Activated CD8-positive, alpha-beta memory T cell treated with anti-CD3 and anti-CD28 coated beads, Interleukin-2, amount 50 U/mL, for 1 hour (primary cell): ENCODE measurements at regions not wholly inside any gene's neighbourhood (a gene's known extent, or its start where the extent isn't known, plus 50 kb on each side); places are given as distances from the start of the nearest gene placed in this dataset.

ENCODE experiments used
- DNase-seq: peaks from one replicate; pipeline ENCODE4 v3.0.0-alpha.2; 2020; ENCODE audit errors: extremely low read depth

DNA sequence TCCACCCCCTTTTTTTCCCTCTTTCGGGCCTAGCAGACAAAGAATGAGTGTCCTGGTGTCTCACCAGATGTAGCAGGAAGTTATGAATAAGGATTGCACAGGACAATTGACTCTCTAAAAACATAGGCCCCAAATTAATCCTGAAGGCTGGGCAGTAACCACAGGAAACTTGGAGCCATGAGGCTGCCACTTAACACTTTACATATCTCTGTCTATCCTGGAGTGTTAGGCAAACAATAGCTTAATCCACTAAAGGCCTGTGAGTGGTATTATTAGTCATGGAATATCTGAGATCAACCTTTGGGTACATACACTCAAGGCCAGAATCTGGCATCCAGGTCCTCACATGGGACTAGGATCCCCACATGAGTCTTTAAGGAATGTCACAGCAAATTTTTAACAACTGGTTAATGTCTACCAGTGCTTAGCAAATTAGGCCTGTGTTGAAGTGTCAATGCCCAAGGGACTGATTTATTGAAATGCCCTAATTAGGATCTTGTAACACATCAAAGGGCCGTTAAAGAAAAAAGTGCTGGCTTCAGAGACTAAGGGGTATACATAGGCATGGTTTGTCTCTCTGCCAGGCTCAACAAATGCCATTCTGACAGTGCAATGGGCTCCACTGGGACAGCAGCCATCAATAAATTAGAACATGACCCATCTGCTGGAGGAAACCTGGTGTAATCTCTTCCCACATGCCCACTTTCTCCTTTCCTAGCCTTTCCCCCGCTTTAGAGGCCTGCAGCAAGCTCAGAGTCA lies 196.7 kb upstream of the TBX20 start:
- no peak for DNase-seq

GRCh38 chr7:35448486-35448885 lies 194.6 kb upstream of the TBX20 start:
- DNase-seq: no peak

- DNase-seq: no peak
Measured at GRCh38 chr7:35446091-35446490, 192.2 kb upstream of the TBX20 start.

- no peak for DNase-seq
Measured at GRCh38 chr7:35437619-35438275, 183.8 kb upstream of the TBX20 start.

GRCh38 chr7:35436452-35436851 lies 182.6 kb upstream of the TBX20 start:
- no peak for DNase-seq

DNA sequence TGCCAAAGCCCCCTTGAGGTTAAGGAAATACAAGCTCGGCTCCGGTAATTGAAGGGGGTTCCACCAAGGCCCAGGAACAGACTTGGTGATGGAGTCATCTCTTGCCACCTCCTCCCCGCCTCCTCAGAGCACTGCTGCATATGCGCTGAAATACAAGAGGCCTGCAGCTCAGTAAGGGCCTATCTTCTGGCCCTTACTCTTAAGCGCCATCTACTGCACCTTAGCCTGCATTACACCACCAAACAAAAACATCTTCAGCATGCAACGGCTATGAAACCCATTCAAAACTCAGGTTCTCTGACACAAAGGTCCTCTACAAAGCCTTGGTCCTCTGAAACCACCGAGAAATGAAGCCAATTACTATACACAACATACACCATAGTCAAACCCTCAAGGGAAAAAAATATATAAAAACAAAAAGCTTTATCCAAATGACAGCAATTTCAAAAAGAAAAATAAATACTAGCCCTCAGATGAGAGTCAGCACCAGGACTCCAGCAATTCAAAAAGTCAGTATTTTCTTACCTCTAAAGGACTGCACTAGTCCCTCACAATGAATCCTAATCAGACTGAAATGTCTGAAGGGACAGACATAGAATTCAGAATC lies 176.8 kb upstream of the TBX20 start:
- no peak for DNase-seq

DNA sequence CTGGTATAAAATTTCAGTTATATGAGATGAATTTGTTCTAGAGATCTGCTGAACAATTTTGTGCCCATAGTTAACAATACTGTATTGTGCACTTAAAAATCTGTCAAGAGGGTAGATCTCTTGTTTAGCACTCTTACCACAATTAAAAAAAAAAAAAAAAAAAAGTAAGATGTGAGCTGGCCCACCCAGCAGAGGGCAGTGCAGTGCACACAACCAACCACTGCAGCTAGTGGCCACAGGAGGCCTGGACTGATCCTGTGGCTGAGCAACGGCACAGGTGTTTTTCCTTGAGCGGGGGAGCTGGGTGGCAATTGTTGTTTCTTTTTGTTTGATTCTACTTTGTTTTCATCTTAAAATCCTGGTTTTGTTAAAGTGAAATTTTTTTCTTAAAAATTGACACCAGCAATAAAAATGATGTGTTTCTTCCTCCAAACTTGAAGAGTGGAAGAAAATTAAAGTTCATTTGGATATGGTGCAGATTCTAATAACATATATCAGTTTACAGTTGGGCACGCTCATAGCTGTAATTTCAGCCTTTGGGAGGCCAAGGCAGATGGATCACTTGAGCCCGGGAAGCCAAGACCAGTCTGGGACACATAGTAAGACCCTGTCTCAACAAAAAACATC lies 171.1 kb upstream of the TBX20 start:
- no peak for DNase-seq

- no peak for DNase-seq
Measured at GRCh38 chr7:35424440-35424839, 170.5 kb upstream of the TBX20 start.

DNA sequence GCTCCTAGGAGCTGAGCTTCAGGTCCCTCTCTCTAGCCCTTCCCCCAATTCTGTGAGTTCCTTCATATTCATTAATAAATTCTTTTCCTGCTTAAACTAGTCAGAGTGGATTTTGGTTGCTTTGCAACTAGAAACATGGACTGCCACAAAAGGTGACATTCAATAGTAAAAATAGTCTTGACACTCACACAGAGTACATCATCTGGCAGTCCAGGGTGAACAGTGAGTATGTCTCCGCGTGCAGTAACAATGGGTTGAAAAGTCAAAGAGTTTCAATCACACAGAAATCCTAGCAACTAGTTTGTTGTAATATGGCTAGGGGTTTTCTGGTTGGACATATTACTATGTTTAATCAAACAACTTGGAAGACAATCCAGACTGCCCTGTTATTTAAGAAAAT lies 168.8 kb upstream of the TBX20 start:
- DNase-seq: no peak

DNA sequence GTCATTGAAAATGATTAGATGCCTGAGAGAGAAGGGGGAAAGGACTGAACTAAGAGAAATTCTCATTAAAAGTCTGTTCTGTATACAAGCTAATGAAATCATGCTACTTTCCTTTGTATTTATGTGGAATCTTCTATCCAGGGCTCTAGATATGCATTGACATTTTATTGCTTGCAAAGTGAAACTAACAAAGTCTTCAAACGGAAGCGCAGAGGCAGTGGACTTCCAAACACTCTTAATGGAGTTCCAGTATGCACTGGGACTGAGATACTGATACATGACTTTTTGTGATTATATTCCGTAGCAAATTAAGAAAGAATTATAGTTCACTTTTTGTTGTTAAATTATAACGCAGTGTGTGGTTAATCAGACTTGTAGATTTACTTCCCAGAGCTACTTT lies 166.8 kb upstream of the TBX20 start:
- no peak for DNase-seq

GRCh38 chr7:35419391-35419755 lies 165.5 kb upstream of the TBX20 start:
- DNase-seq: no peak

DNA sequence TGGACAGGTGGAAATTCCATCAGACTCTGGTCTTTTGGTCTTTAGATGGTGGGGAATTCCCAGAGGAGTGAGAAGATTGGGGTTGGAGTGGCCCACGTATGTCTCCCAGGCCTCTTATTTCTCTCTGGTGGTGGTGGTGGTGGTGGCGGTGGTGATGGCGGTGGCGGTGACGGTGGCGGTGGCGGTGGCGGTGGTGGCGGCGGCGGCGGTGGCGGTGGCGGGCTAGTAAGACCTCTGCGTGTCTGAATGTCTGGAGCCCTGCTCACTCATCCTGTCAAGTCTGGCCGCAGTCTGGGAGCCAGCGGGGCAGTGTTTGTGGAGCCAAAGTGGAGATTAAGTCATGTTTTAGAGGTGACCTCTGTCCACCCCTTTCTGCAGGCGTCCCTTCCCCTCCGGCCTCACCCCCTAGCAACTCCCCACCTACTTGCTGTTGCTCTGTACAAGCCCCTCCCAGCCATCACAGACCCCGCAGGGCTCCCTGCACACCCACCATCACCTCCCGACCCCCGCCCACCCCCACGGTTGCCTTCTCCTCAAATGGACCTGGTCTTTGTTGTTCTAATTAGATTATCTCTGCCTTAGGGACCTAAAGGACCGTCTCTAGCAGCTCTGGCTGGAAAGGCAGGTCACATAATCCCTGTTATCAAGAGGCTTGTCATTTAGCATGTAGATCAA lies 165.0 kb upstream of the TBX20 start:
- no peak for DNase-seq

DNA sequence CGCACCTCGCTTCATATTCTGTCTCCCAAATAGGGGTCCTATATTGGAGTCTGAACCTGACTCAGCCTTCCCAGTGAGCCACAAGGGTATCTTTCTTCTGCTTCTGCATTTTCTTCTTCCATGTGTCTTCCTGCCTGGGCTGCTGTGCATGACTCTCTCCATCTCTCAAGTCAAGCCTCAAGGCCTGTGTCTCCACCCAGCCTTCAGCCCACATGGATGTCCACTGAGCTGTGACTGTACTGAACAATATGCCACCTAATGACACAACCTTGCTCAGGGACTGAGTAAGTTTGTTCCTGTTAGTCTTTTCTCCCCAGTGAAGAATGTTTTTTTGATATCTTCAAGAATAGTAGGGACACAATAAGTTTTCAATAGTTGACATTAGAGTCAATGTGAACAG lies 162.7 kb upstream of the TBX20 start:
- DNase-seq: no peak

DNA sequence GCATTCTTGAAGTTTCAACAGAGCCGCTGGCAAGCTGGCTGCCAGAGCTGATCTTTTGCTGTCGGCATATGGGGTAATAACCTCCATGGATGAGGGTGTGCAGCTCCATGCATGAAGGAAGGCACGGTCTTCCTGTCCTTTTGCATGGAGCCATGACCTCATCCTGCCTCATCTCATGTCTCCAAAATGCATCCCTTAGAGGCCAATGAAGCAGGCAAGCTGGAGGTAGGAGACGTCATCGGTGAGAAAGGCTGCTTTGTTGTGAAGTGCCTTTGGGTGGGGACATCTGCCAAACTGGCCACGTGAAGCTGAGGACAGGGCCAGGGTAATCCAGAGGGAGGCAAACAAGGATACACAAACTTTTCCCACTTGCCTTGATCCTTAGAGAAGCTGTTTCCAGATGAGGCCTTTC lies 161.5 kb upstream of the TBX20 start:
- no peak for DNase-seq

GRCh38 chr7:35411331-35411730 lies 157.4 kb upstream of the TBX20 start:
- DNase-seq: no peak

DNA sequence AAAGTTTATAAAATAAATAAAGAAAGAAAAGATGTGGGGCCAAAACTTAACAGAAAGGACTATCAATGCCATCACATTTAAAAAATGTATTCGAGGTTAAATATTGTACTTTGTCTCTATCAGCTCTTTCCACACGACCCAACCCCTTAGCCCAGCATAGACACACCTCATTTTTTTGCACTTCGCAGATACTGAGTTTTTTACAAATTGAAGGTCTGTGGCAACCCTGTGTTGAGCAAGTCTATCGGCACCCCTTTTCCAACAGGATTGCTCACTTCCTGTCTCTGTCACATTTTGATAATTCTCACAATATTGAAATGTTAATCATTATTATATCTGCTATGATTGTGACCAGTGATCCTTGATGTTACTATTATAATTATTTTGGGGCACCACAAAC lies 151.6 kb upstream of the TBX20 start:
- no peak for DNase-seq

DNA sequence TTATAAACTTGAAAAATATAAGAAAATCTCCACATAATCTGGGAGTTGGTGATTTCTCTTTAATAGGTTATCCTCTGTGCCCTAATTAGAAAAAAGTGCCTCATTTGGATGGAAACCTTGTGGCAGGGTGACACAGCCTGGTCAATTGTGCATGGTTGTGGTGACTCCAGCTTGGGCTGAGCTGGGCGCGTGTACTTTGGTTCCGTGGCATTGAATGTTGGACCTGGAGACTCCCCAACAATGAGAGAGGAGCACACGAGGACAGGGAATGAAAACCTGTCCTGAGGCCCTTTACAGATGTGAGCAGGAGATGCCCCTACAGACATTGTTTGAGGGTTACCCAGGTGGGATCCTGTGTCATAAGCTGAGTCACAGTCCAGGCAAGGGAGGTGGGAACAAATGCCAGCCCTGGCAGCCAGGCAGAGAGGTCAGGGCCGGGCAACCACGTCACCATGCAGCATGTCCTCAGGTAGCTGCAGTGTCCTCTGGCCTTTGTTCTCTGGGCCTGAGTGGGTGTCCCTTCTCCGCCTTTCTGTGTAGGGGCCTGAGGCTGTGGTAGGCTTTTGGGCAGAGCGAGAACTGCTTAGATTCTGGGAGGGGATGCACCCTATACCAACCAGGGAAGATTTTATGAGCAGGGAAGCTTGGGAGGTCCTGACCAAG lies 147.4 kb upstream of the TBX20 start:
- DNase-seq: no peak

GRCh38 chr7:35399840-35400239 lies 145.9 kb upstream of the TBX20 start:
- no peak for DNase-seq

DNA sequence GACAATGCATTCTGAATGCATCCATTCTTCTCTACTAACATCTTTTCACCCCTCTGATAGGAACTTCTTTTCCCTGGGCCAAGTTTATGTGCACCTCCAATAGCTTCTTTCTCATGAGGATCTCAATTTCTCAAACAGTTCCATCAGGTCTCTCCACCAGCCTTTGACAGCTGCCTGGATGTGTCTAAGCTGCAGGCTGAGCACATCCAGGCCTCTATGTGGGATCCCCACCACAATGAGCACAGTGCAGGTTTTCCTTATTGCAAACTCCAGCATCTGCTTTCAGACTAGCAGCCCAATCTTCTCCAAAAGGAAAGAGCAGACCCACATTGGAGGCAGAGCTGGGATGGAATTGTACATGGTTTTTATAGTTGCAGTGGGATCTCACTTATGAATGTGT lies 145.3 kb upstream of the TBX20 start:
- no peak for DNase-seq

- no peak for DNase-seq
Measured at GRCh38 chr7:35398518-35398917, 144.6 kb upstream of the TBX20 start.

DNA sequence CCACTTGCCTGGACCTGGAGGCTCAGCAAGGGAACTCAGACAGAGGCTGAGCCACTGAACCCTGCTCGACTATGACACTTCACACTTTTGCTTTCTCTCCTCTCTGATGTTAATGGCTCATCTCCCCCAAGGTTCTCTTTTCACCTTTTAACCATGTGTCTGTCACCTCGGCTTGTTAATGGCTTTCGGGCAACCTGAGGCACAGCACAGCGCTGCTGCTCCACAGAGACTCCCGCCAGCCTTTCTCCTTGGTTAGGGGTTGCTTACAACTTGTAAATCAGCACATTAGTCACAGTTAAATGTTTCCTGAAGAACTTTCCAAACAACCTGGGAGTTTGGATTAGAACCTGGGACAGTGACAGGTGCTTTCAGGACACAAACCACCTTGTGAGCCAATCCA lies 136.2 kb upstream of the TBX20 start:
- no peak for DNase-seq

DNA sequence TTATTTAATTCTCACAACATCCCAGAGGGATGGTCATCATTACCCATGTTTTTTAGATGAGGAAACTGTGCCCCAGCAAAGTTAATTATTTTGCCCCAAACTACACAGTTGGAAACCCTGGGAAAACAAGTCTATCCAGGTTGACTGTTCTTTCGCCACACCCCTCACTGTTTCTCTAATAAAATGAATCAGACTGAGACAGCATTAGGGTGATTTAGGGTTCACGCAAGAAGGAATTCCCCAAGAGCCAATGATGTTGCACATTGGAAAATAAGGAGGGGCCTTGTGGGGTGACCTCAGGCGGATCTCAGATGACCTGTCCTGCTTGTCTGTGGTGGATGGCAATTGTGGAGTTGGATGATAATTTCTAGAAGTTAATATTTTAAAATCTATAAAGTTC lies 135.7 kb upstream of the TBX20 start:
- DNase-seq: no peak
